Cardiac muscle cell (in vitro differentiated cells and primary cell): ENCODE measurements at regions not wholly inside any gene's neighbourhood (a gene's known extent, or its start where the extent isn't known, plus 50 kb on each side); places are given as distances from the start of the nearest gene placed in this dataset.

Experiments
- DNase-seq, 2 donors: peaks; one replicate each; pipeline versions ENCODE4 v3.0.0 to v3.0.0-alpha.2; 2010 to 2017; ENCODE audit warnings: low read depth in 1 of 2, low spot score in 1 of 2
- H3K27ac ChIP-seq: fragments of 200-600 bp; sonication (generic); 2 replicates; pipeline ENCODE4 v1.5.1; 2016
- H3K27me3 ChIP-seq: fragments of 200-600 bp; sonication (generic); 2 replicates; pipeline ENCODE4 v1.6.0; 2016; ENCODE audit warnings: control low read depth
- H3K36me3 ChIP-seq: fragments of 200-600 bp; sonication (generic); 2 replicates; pipeline ENCODE4 v1.5.1; 2016; ENCODE audit warnings: control low read depth
- H3K4me1 ChIP-seq: fragments of 200-600 bp; sonication (generic); 2 replicates; pipeline ENCODE4 v1.8.1; 2017; ENCODE audit warnings: low read depth, mild to moderate bottlenecking, mixed run types
- H3K4me3 ChIP-seq: fragments of 200-600 bp; sonication (generic); 2 replicates; pipeline ENCODE4 v1.5.1; 2016; ENCODE audit warnings: mild to moderate bottlenecking
- H3K9me3 ChIP-seq: fragments of 200-600 bp; sonication (generic); 2 replicates; pipeline ENCODE4 v1.5.1; 2017; ENCODE audit warnings: low read depth, mild to moderate bottlenecking, control low read depth
- TF ChIP-seq, protein P1 (sequence below): IDR thresholded peaks from 2 replicates; pipeline ENCODE4 v1.5.1; 2012; ENCODE audit warnings: low read depth, mild to moderate bottlenecking, low read length

DNA sequence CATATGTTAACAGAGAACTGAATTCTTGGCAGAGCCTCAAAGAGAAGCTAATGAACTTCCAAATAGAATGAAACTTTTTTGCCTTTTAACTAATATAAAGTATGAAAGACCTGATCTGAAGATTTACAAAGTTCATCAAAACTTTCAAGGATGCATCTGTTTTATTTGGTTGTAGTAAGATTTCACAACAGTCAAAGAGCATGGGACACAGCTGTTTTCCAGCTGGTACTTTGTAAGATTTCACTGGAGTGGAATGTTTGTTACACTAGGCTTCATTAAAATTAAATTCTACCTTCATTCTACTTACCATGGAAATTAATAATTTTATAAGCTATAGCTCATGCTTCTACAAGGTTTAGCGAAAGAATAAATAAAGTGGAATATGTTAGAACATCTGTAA, 351.2 kb downstream of the SLC6A15 start:
- TF ChIP-seq, protein P1, sequence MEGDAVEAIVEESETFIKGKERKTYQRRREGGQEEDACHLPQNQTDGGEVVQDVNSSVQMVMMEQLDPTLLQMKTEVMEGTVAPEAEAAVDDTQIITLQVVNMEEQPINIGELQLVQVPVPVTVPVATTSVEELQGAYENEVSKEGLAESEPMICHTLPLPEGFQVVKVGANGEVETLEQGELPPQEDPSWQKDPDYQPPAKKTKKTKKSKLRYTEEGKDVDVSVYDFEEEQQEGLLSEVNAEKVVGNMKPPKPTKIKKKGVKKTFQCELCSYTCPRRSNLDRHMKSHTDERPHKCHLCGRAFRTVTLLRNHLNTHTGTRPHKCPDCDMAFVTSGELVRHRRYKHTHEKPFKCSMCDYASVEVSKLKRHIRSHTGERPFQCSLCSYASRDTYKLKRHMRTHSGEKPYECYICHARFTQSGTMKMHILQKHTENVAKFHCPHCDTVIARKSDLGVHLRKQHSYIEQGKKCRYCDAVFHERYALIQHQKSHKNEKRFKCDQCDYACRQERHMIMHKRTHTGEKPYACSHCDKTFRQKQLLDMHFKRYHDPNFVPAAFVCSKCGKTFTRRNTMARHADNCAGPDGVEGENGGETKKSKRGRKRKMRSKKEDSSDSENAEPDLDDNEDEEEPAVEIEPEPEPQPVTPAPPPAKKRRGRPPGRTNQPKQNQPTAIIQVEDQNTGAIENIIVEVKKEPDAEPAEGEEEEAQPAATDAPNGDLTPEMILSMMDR, result no peak
- no peak overlapping the region for H3K4me3 ChIP-seq
- no peaks in the 10 kb centered on the region for H3K4me1 ChIP-seq
- no peaks in the 10 kb centered on the region for H3K27me3 ChIP-seq
- H3K36me3 ChIP-seq, result no peaks in the 10 kb centered on the region
- no peak for DNase-seq
- no peak overlapping the region for H3K27ac ChIP-seq
- peaks cover 6% of the 10 kb centered on the region for H3K9me3 ChIP-seq

DNA sequence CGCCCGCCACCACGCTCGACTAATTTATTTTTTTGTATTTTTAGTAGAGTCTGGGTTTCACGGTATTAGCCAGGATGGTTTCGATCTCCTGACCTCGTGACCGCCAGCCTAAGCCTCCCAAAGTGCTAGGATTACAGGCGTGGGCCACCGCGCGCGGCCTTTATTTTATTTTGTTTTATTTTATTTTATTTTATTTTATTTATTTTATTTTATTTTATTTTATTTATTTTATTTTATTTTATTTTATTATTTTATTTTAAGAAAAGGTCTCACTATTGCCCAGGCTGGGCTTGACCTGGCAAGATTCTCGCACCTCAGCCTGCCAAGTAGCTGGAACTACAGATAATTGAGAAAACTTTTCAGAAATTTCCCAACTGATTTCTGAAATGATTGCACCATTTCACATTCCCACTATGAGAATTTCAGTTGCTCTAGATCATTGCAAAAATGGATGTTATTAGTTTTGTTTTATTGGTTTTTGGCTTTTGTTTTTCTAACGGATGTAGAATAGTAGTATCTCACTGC, 358.3 kb downstream of the SLC6A15 start:
- TF ChIP-seq, protein P1, result no peak
- Histone ChIP-seq H3K27ac (no peak overlapping the region), H3K36me3 (no peaks in the 10 kb centered on the region), H3K27me3 (no peaks in the 10 kb centered on the region), H3K9me3 (no peaks in the 10 kb centered on the region), H3K4me3 (no peak overlapping the region), H3K4me1 (no peaks in the 10 kb centered on the region)
- no peak for DNase-seq

DNA sequence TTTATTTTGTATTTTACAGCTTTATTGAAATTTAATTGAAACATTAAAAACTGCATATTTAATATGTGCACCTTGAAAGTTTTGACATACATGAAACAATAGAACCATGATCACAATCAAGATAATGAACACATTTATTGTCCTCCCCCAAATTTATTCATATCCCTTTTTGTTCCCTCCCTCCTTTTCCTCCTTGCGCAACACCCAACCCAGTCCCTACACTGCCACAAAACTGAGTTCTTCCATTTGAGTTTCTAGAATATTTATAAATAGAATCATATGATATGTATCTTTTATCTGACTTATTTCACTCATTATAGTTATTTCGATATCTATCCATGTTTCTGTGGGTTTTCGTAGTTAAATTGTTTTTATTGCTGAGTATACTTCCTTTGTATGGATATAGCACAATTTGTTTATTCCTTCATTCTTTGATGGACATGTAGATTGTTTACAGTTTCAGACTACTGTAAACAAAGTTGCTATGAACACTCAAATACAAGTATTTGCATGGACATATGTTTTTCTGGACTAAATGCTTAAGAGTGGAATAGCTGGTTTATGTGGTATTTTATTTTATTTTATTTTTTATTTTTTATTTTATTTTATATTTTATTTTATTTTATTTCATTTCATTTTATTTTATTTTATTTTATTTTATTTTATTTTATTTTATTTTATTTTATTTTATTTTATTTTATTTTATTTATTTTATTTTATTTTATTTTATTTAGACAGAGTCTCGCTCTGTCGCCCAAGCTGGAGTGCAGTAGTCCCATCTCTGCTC, 359.1 kb downstream of the SLC6A15 start:
- TF ChIP-seq, protein P1, result no peak
- no peaks in the 10 kb centered on the region for H3K4me1 ChIP-seq
- H3K9me3 ChIP-seq, result no peaks in the 10 kb centered on the region
- no peak overlapping the region for H3K27ac ChIP-seq
- H3K27me3 ChIP-seq, result no peaks in the 10 kb centered on the region
- no peak for DNase-seq
- no peak overlapping the region for H3K4me3 ChIP-seq
- H3K36me3 ChIP-seq, result no peaks in the 10 kb centered on the region

DNA sequence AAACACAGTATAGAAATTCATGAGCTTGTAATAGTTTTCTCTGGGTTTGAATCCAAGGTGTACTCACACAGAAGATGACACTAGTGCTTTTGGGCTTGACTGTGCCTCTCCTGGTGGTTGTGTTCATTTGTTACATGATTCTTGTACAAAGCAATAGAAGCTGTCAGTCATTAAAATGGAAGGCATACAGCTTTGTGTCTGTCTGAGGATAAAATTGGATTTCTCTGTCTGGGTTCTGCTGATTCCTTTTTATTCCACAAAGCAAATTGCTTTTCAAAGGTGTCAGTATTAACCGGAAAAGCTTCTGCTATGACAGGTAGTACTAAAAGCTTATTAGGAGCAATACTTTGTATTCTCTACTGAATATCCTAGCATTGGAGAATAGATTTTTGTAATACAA, 361.2 kb downstream of the SLC6A15 start:
- H3K36me3 ChIP-seq, result no peaks in the 10 kb centered on the region
- no peak overlapping the region for H3K27ac ChIP-seq
- TF ChIP-seq, protein P1, result no peak
- no peak overlapping the region for H3K4me3 ChIP-seq
- no peak for DNase-seq
- H3K4me1 ChIP-seq, result no peaks in the 10 kb centered on the region
- no peaks in the 10 kb centered on the region for H3K27me3 ChIP-seq
- H3K9me3 ChIP-seq, result no peaks in the 10 kb centered on the region

DNA sequence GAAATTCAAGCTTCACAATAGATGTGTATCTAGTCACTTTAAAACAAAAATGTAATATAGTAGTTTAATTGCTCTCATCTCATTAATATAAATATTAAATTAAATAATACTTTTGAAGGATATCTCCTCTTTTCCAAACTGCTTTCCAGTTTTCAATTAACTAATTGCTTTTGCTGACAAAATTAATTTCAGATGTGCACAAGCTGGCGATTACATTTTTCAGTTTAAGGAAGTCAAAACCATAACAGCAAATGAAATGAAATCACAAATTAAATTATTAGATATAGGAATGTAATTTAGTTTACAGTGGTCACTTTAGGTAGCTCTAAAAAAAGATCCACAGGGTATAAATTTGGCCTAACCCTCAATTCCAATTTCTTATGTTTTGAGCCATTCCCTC, 362.1 kb downstream of the SLC6A15 start:
- TF ChIP-seq, protein P1, result no peak
- Histone ChIP-seq H3K4me3 (no peak overlapping the region), H3K4me1 (no peaks in the 10 kb centered on the region), H3K27me3 (no peaks in the 10 kb centered on the region), H3K9me3 (no peaks in the 10 kb centered on the region), H3K36me3 (no peaks in the 10 kb centered on the region), H3K27ac (no peak overlapping the region)
- no peak for DNase-seq
